ENCODE measurements at regions not wholly inside any gene's neighbourhood (a gene's known extent, or its start where the extent isn't known, plus 50 kb on each side); places are given as distances from the start of the nearest gene placed in this dataset.

- no peaks in the 10 kb centered on the region for H3K4me1 ChIP-seq (ENCODE audit: control insufficient read depth, low read length)
- TF ChIP-seq CTCF (IDR thresholded peaks at IDR 0.05; ENCODE audit: low read depth, low read length, poor library complexity, severe bottlenecking), result no peak
- TF ChIP-seq EZH2phosphoT487 (IDR thresholded peaks at IDR 0.05; ENCODE audit: borderline replicate concordance, low read length), result no peak
- H3K9me3 ChIP-seq (ENCODE audit: control insufficient read depth, insufficient read depth, low read length), result no peaks in the 10 kb centered on the region
- no peak overlapping the region for H3K4me3 ChIP-seq (ENCODE audit: low read length)
- no peaks in the 10 kb centered on the region for H3K79me2 ChIP-seq (ENCODE audit: control insufficient read depth, low read length)
- H3K27me3 ChIP-seq (ENCODE audit: control insufficient read depth, low read length), result no peaks in the 10 kb centered on the region
- no peak overlapping the region for H3K4me2 ChIP-seq (ENCODE audit: low read length)
- no peak overlapping the region for H3K27ac ChIP-seq (ENCODE audit: low read depth, low read length)
- H3K9me2 ChIP-seq (replicated peaks; ENCODE audit: control insufficient read depth, low read length), result no peaks in the 10 kb centered on the region
- H3K36me3 ChIP-seq (ENCODE audit: control insufficient read depth, low read length), result no peaks in the 10 kb centered on the region
- H3F3A ChIP-seq (ENCODE audit: control insufficient read depth, insufficient read depth), result no peaks in the 10 kb centered on the region
- H4K20me1 ChIP-seq (ENCODE audit: control insufficient read depth, insufficient read depth, low read depth, low read length), result no peaks in the 10 kb centered on the region
Measured at GRCh38 chr5:5584236-5584745, 161.8 kb downstream of the ICE1 start.

GRCh38 chr5:5583832-5584231 lies 161.4 kb downstream of the ICE1 start:
- no peaks in the 10 kb centered on the region for H3K4me1 ChIP-seq (ENCODE audit: control insufficient read depth, low read length)
- H3K36me3 ChIP-seq (ENCODE audit: control insufficient read depth, low read length), result no peaks in the 10 kb centered on the region
- H3F3A ChIP-seq (ENCODE audit: control insufficient read depth, insufficient read depth), result no peaks in the 10 kb centered on the region
- H3K27ac ChIP-seq (ENCODE audit: low read depth, low read length), result no peak overlapping the region
- no peak overlapping the region for H3K4me2 ChIP-seq (ENCODE audit: low read length)
- no peaks in the 10 kb centered on the region for H3K27me3 ChIP-seq (ENCODE audit: control insufficient read depth, low read length)
- H4K20me1 ChIP-seq (ENCODE audit: control insufficient read depth, insufficient read depth, low read depth, low read length), result no peaks in the 10 kb centered on the region
- TF ChIP-seq EZH2phosphoT487 (IDR thresholded peaks at IDR 0.05; ENCODE audit: borderline replicate concordance, low read length) (no peak), CTCF (IDR thresholded peaks at IDR 0.05; ENCODE audit: low read depth, low read length, poor library complexity, severe bottlenecking) (no peak)
- no peak overlapping the region for H3K4me3 ChIP-seq (ENCODE audit: low read length)
- no peaks in the 10 kb centered on the region for H3K79me2 ChIP-seq (ENCODE audit: control insufficient read depth, low read length)
- H3K9me2 ChIP-seq (replicated peaks; ENCODE audit: control insufficient read depth, low read length), result no peaks in the 10 kb centered on the region
- no peaks in the 10 kb centered on the region for H3K9me3 ChIP-seq (ENCODE audit: control insufficient read depth, insufficient read depth, low read length)

- Histone ChIP-seq H3F3A (ENCODE audit: control insufficient read depth, insufficient read depth) (no peaks in the 10 kb centered on the region), H3K27me3 (ENCODE audit: control insufficient read depth, low read length) (no peaks in the 10 kb centered on the region), H3K9me2 (replicated peaks; ENCODE audit: control insufficient read depth, low read length) (no peaks in the 10 kb centered on the region), H3K36me3 (ENCODE audit: control insufficient read depth, low read length) (no peaks in the 10 kb centered on the region), H3K27ac (ENCODE audit: low read depth, low read length) (no peak overlapping the region), H3K4me1 (ENCODE audit: control insufficient read depth, low read length) (no peaks in the 10 kb centered on the region), H3K4me2 (ENCODE audit: low read length) (no peak overlapping the region), H3K79me2 (ENCODE audit: control insufficient read depth, low read length) (no peaks in the 10 kb centered on the region), H3K9me3 (ENCODE audit: control insufficient read depth, insufficient read depth, low read length) (no peaks in the 10 kb centered on the region), H4K20me1 (ENCODE audit: control insufficient read depth, insufficient read depth, low read depth, low read length) (no peaks in the 10 kb centered on the region), H3K4me3 (ENCODE audit: low read length) (no peak overlapping the region)
- no peak for TF ChIP-seq CTCF (IDR thresholded peaks at IDR 0.05; ENCODE audit: low read depth, low read length, poor library complexity, severe bottlenecking)
- no peak for TF ChIP-seq EZH2phosphoT487 (IDR thresholded peaks at IDR 0.05; ENCODE audit: borderline replicate concordance, low read length)
Measured at GRCh38 chr5:5583023-5583765, 160.7 kb downstream of the ICE1 start.

All from DOHH2 (cell line).